ENCODE measurements at regions not wholly inside any gene's neighbourhood (a gene's known extent, or its start where the extent isn't known, plus 50 kb on each side); places are given as distances from the start of the nearest gene placed in this dataset.

- no peaks in the 10 kb centered on the region for H3K79me2 ChIP-seq (ENCODE audit: control insufficient read depth, insufficient read depth, low read length)
- no peak overlapping the region for H3K4me2 ChIP-seq (ENCODE audit: insufficient read depth, low read length)
- H4K20me1 ChIP-seq (replicated peaks; ENCODE audit: control insufficient read depth, insufficient read depth, low read length): no peaks in the 10 kb centered on the region; the same call in 1 of the 2 replicates
- peak; percentile 92 for TF ChIP-seq ZNF134 (CRISPR knock-in tag; conservative IDR thresholded peaks at IDR 0.05)
- no peak for TF ChIP-seq NFXL1 (CRISPR knock-in tag; IDR thresholded peaks at IDR 0.05)
- no TSS peak for BruUV-seq (replicated peaks)
- ATAC-seq (no peak), FAIRE-seq (no peak), DNase-seq (ENCODE audit: extremely low read depth in 1 of 4, low spot score in 3 of 4) (no peak)
- no peaks in the 10 kb centered on the region for H3K9me3 ChIP-seq (replicated peaks; ENCODE audit: control insufficient read depth, insufficient read depth, low read depth, low read length)
- no peak overlapping the region for H2AFZ ChIP-seq (ENCODE audit: low read depth, low read length)
- H3K4me3 ChIP-seq: no peak overlapping the region
- H3K27me3 ChIP-seq (ENCODE audit: control insufficient read depth in 2 of 2, insufficient read depth in 2 of 2, low read length in 2 of 2): peaks cover 0 to 2% of the 10 kb centered on the region in 2 experiments; a peak in 2 of 5 replicates
- H3K4me1 ChIP-seq (replicated peaks in 1 of 2; ENCODE audit: control insufficient read depth in 2 of 2, insufficient read depth in 2 of 2, low read length in 2 of 2): no peaks in the 10 kb centered on the region
- CTCF ChIA-PET (ENCODE audit: low intra/inter-chr PET ratio): no interaction called here
- POLR2A ChIA-PET: no interaction called here
- H3K27ac ChIP-seq (ENCODE audit: extremely low read depth, low read depth, low read length): no peak overlapping the region
- no peak overlapping the region for H3K9ac ChIP-seq (ENCODE audit: insufficient read depth in 1 of 2, low read depth in 2 of 2, low read length in 2 of 2)
- H3K9me1 ChIP-seq (ENCODE audit: control insufficient read depth, insufficient read depth, low read length): no peaks in the 10 kb centered on the region
- in situ Hi-C loops (cut with MboI) (no loop called here), intact Hi-C loops (cut with micrococcal nuclease) (no loop called here)
- no peaks in the 10 kb centered on the region for H3K36me3 ChIP-seq (ENCODE audit: control insufficient read depth, insufficient read depth, low read length)
- WGBS (ENCODE audit: insufficient coverage, low coverage, missing lambda C conversion rate): 0% methylated on average over 2 of the region's 2 CpGs
These were observed 106.6 kb upstream of the IRX6 start for GRCh38 chr16:55217392-55217791.

- no peaks in the 10 kb centered on the region; the same call in 1 of the 2 replicates for H4K20me1 ChIP-seq (replicated peaks; ENCODE audit: control insufficient read depth, insufficient read depth, low read length)
- ChIA-PET POLR2A (no interaction called here), CTCF (ENCODE audit: low intra/inter-chr PET ratio) (no interaction called here)
- FAIRE-seq (no peak), DNase-seq (ENCODE audit: extremely low read depth in 1 of 4, low spot score in 3 of 4) (no peak), ATAC-seq (no peak)
- H3K27me3 ChIP-seq (ENCODE audit: control insufficient read depth in 2 of 2, insufficient read depth in 2 of 2, low read length in 2 of 2): no peaks in the 10 kb centered on the region; a peak in 1 of 5 replicates
- in situ Hi-C loops (cut with MboI): no loop called here
- H3K9me1 ChIP-seq (ENCODE audit: control insufficient read depth, insufficient read depth, low read length): no peaks in the 10 kb centered on the region
- no peak for TF ChIP-seq CREB3 (tag; conservative IDR thresholded peaks at IDR 0.05; ENCODE audit: low read depth)
- no peak for TF ChIP-seq CCNT2 (IDR thresholded peaks at IDR 0.05; ENCODE audit: borderline replicate concordance, extremely low read depth, insufficient read length, low read depth, low read length)
- no peak for TF ChIP-seq ZNF324 (CRISPR knock-in tag; IDR thresholded peaks at IDR 0.05)
- TF ChIP-seq RBM25 (IDR thresholded peaks at IDR 0.05; ENCODE audit: low read depth, low read length, severe bottlenecking): peak; percentile 86
- TF ChIP-seq MEF2A (IDR thresholded peaks at IDR 0.05; ENCODE audit: control insufficient read depth, low read depth, low read length): no peak
- no peaks in the 10 kb centered on the region for H3K9me3 ChIP-seq (replicated peaks; ENCODE audit: control insufficient read depth, insufficient read depth, low read depth, low read length)
- H3K36me3 ChIP-seq (ENCODE audit: control insufficient read depth, insufficient read depth, low read length): no peaks in the 10 kb centered on the region
- no peak overlapping the region for H3K27ac ChIP-seq (ENCODE audit: extremely low read depth, low read depth, low read length)
- H3K4me1 ChIP-seq (replicated peaks in 1 of 2; ENCODE audit: control insufficient read depth in 2 of 2, insufficient read depth in 2 of 2, low read length in 2 of 2): no peaks in the 10 kb centered on the region
- H3K4me2 ChIP-seq (ENCODE audit: insufficient read depth, low read length): no peak overlapping the region
- BruUV-seq (replicated peaks): no TSS peak
- H3K4me3 ChIP-seq: no peak overlapping the region
- H3K9ac ChIP-seq (ENCODE audit: insufficient read depth in 1 of 2, low read depth in 2 of 2, low read length in 2 of 2): no peak overlapping the region
- no peaks in the 10 kb centered on the region for H3K79me2 ChIP-seq (ENCODE audit: control insufficient read depth, insufficient read depth, low read length)
- no peak overlapping the region for H2AFZ ChIP-seq (ENCODE audit: low read depth, low read length)
- WGBS (ENCODE audit: insufficient coverage, low coverage, missing lambda C conversion rate): 0% methylated on average over 3 of the region's 3 CpGs
- intact Hi-C loops (cut with micrococcal nuclease): no loop called here
These were observed 102.2 kb upstream of the IRX6 start for GRCh38 chr16:55221836-55222235.

Data from K562 (cell line).